GM12892 (cell line): ENCODE measurements at regions not wholly inside any gene's neighbourhood (a gene's known extent, or its start where the extent isn't known, plus 50 kb on each side); places are given as distances from the start of the nearest gene placed in this dataset.
A peak's percentile ranks its signal among the peaks of the same experiment; 100 is the strongest.

ENCODE experiments used
- DNase-seq: peaks from one replicate; pipeline ENCODE4 v3.0.0; 2011; ENCODE audit not compliant: insufficient read length
- FAIRE-seq: peaks from 2 replicates; lab custom pipeline; 2011; peaks lifted over from hg19 to GRCh38; lab: Jason Lieb, UNC
- POLR2A ChIP-seq: IDR thresholded peaks from 2 replicates; pipeline ENCODE4 v1.6.1; 2011; ENCODE audit warnings: low read depth, low read length, control low read depth
- POLR2AphosphoS5 ChIP-seq: IDR thresholded peaks from 2 replicates; pipeline ENCODE4 v1.6.1; 2011; ENCODE audit warnings: low read depth, low read length, control low read depth
- TAF1 ChIP-seq: IDR thresholded peaks from 2 replicates; pipeline ENCODE4 v1.6.1; 2011; ENCODE audit warnings: low read depth, mild to moderate bottlenecking, control low read depth, low read length, borderline replicate concordance

DNA sequence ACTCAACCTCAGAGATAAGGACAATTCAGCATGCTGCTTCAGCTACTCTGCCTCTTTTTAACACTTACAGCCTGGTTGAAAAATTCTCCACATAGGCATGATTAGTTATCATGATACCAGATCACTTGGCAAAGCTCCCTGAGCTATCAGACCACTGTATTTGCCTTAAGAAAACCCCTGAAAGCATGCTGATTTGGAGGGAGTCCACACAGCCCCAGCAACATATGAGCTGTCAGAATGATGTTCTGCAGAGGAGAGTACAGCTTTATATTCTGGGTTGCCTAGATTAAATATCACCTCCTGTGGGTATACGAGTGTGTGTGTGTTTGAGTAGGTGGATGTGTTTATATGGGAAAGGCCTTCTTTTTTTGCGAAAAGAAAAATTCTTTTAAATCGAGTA, 170.2 kb upstream of the CHRM2 start:
- DNase-seq = no peak
- no peak for FAIRE-seq
- no peak for TF ChIP-seq POLR2AphosphoS5
- TF ChIP-seq POLR2A = no peak
- no peak for TF ChIP-seq TAF1

DNA sequence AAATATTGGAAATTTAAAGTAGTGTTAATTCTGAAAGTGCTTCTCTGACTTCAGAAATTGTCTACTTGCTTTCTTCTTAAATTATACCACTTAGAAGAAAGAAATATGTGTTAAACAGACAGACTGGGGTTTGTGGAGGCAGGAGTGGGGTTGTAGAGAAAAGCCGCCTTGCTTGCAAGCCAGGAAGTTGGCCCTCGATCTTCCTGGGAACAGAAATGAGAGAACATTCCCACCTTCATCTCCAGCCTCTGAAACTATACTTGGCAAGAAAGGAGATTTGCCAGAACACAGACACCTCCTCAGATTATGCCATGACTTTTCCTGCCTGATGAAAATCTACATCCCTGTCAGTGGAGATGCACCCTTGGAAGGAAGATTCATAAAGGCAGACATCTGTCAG, 171.2 kb upstream of the CHRM2 start:
- TF ChIP-seq POLR2AphosphoS5 = no peak
- TF ChIP-seq POLR2A = no peak
- TF ChIP-seq TAF1 = no peak
- FAIRE-seq = no peak
- DNase-seq = no peak

DNA sequence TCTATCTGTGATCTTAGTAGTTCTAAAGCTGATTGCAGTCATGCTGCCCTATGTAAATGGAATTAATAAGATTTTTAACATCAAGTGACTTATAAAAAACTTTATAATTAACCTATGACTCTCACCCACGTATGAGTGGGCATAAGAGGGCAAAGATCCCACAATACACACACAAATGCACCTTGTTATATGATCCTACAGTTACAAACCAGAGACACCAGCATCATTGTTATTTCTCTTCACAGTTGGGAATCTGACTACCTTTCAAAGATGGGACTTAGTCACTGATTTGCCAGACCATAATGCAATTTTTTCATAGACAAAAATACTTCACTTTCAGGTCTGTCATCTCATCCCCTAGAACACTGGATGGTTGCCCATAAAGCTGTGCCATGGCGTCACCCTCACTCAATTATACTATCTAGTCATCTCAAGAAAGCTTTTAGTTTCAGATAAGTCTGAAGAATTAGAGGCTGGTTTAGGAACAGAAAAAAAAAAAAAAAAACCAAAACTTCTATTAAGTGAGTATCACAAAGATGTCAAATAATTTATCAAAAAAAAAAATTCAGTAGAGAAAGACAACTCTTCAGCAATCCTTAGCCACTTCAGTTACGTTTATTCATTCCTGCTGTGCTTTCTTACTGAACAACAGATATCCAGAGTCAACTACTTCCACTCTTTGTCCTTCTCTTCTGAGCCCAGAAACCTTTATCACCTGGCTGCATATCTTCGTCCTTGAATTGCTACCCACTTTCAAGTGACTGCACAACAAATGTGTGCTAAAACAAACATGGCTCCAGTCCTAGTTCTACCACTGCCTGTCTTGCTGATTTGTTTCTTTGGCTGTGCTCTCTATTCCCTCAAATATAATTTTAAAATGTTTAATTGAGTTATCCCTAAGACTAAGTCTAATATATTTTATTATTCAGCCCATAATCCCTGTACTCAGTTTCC, 175.0 kb upstream of the CHRM2 start:
- no peak for FAIRE-seq
- no peak for DNase-seq
- TF ChIP-seq POLR2A (no peak), POLR2AphosphoS5 (no peak), TAF1 (no peak)

DNA sequence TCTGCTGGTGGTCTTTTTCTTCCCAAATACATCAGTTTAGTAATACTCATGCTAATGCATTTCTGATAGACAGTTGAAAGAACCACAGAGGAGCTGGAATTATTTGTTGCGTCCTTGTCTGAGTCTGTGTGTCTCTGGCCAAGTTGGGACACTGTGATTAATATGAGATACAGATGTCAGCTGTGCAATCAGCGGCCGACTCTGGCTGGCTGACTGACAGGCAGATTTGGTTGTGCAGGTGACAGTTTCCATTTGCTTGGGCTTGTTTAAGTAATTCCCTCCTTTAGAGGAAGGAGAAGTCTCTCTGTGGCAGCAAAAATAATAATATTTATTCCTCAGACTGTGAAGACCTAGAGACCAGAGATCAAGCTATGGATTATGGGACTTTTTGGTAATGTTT, 176.2 kb upstream of the CHRM2 start:
- FAIRE-seq (no peak), DNase-seq (no peak)
- no peak for TF ChIP-seq POLR2AphosphoS5
- no peak for TF ChIP-seq POLR2A
- TF ChIP-seq TAF1 = no peak

DNA sequence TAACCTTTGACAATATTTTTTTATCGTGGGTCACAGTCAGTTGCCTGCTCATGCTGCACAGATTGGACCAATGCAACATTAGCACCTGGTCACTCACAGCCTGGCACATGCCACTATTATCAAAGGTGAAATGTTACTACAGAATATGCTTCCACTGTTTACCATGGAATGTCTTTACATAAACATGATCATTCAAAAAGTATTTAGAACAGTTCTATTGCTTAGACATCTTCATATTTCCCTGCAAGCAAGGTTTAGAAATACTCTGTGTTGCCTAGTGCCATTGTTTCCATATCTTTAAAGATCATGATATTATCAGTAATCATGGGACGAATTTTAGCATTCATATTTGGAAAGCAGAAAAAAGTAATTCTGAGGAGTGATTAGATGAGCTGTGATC, 179.9 kb upstream of the CHRM2 start:
- no peak for DNase-seq
- FAIRE-seq = no peak
- TF ChIP-seq POLR2A (no peak), POLR2AphosphoS5 (no peak), TAF1 (no peak)

DNA sequence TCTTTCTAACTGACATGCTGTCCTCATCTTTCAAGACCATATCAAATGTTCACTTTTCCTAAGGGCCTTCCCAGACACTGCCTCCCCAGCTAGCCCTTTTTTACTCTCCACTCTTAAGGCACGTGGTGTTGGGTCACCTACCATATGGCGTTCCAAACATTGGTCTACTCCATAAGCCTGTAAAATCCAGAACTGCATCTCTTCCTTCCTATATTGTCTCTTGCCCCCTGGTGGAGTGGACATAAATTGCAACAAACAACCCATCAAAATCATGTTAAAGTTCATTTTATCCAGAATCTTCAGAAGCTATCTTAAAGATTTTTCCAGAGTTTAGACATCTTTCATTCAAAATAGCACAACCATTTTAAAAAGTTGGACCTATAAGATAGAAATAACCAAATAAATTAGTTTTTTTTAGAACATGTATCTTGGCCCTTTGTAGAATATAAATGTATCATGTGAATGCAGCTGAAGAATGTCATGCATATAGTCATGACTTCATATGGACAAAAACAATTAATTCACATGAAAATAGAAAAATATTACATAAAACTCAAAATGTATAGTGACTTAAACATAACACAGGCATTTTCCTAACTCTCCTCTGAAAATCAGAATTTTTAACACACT, 180.6 kb upstream of the CHRM2 start:
- no peak for TF ChIP-seq TAF1
- no peak for TF ChIP-seq POLR2A
- no peak for TF ChIP-seq POLR2AphosphoS5
- no peak for DNase-seq
- peak; percentile 46 for FAIRE-seq

DNA sequence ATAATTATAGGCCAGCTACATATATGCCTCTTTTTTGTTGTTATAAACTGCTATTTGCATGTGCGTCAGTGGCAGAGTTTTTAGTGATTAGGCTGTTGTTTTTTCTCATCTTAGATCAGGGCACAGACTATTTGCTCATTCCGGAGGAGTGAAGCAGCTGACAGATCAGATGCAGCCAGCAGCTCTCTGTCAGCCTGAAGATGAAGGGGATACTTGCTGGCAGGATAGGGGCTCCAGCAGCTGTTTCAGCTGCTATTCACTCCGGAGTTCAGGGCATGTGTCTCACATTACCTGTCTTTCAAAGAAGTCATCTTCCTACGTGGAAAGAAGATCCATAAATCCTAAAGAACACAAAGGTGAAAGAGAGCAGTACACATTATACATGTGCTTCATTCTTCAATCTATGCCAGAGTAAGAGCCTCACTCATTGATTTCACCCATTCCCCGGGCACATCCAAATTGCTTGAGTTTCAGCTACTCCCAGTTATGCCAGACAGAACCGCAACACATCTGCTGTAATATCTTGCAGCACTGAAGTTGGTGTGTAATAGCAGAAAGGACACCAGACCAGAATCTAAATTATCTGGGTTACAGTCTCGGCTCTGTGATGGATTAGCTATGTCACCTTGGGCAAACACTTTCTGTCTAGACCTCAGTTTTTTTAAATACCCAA, 182.8 kb upstream of the CHRM2 start:
- TF ChIP-seq POLR2AphosphoS5 = no peak
- no peak for TF ChIP-seq POLR2A
- TF ChIP-seq TAF1 = no peak
- FAIRE-seq (no peak), DNase-seq (no peak)

DNA sequence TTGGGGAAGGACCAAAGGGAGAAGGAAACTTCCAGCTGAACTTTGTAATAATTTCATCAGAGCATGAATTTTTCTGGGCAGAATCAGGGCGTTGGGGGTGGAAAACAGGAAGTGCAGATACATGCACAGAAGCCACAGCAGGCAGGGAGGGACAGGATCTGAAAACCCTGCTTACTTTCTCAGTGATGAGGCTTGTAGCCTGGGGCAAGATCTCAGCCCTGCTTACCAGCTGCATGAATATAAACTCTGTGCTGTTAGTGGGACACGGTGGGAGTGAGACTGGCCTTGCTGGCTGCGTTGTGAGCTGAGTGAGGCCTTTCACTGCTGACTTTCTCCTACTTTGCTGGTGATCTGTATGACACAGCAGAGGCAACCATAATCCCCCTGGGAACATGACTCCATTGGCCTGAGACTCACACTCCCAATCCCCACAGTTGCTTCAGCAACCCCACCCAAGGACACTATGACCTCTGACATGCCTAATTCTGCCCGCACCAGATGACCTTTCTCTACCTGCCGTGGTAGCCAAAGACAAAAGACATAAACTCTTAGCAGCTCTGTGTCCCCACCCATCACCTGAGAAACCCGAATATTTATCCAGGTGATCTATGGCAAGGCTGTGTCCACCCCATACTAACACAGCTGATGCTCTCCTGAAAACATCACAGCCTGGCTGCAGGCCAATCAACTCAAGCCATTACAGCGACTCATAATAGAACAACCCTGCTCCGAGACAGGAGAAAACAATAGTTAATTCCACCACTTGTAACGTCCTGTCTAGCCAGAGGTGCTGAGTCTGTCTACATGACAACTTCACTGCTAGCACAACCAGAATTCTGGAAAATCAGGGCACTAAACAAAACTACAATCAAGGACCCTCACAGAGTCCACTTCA, 190.7 kb upstream of the CHRM2 start:
- DNase-seq (no peak), FAIRE-seq (peak; percentile 70)
- TF ChIP-seq TAF1 (no peak), POLR2A (no peak), POLR2AphosphoS5 (no peak)

DNA sequence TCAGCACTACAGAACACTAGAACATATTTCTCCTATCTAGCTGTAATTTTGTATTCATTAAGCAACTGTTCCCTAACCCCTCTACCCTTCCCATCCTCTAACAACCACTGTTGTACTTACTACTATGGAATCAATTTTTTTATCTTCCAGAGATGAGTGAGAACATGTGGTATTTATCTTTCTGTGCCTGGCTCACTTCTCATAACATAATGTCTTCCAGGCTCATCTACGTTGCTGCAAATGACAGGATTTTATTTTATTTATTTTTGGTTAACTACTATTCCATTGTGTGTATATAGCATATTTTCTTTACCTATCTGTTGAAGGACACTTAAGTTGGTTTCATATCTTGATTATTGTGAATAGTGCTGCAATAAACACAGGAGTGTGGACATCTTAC, 200.9 kb upstream of the CHRM2 start:
- FAIRE-seq = no peak
- no peak for DNase-seq
- TF ChIP-seq POLR2A (no peak), POLR2AphosphoS5 (no peak), TAF1 (no peak)

DNA sequence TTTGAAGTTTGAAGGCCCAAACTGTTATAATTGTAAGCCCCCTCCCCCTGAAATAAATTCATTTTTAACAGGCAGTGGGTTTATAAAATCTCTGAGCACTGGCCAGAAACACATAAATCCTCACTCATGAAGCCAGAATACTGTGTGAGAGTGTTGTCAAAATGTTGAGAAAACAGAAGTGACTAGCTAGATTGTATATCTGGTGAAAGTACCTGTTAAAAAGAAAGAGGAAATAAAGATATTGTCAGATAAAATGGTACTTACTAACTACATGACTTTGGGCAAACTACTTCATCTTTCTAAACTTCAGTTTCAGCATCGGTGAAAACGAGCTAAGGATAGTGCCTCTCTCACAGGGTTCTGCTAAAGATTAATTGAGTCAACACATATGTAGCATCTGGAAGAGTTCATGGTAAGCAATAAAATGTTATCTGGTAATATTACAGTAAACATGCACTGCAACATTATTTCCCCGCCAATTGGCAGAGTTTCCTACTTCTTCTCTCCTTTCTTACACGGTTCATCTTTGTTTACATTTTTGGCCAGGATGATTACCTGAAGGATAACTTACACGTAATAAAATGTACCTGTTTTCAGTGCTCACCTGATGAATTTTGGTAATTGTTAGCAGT, 202.5 kb upstream of the CHRM2 start:
- FAIRE-seq (no peak), DNase-seq (no peak)
- TF ChIP-seq POLR2AphosphoS5 (no peak), POLR2A (no peak), TAF1 (no peak)

DNA sequence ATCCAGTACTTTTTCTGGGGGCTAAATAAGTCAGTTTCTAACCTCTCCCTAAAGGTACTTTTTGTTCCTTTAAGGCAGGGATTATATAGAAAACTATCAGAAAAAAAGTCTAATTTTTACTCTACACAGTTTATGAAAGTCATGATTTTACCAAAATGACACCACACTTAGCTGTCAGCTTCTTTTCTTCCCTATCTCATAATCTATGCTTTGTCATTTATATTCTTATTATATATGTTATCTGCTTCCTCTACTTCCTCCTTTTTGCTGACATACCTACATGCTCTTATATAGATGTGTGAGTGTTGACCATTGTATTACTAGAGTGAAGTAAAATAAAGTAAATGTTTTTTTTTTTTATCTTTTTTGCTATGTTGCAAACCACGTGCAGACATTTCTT, 203.9 kb upstream of the CHRM2 start:
- FAIRE-seq (no peak), DNase-seq (no peak)
- TF ChIP-seq POLR2AphosphoS5 (no peak), POLR2A (no peak), TAF1 (no peak)
